Duodenal mucosa (tissue), 2 donors: ENCODE measurements at regions not wholly inside any gene's neighbourhood (a gene's known extent, or its start where the extent isn't known, plus 50 kb on each side); places are given as distances from the start of the nearest gene placed in this dataset.

ENCODE experiments used
- H3K27ac ChIP-seq: one replicate; pipeline ENCODE4 v1.7.0; 2013; ENCODE audit warnings: low read depth, low read length
- H3K27me3 ChIP-seq, 2 donors: one replicate each; pipeline ENCODE4 v1.7.0; 2013; ENCODE audit warnings: low read length in 2 of 2, control low read depth in 1 of 2; ENCODE audit not compliant: insufficient read depth in 2 of 2, control insufficient read depth in 1 of 2
- H3K36me3 ChIP-seq, 2 donors: one replicate each; pipeline ENCODE4 v1.7.0; 2013; ENCODE audit warnings: low read length in 2 of 2, control low read depth in 1 of 2; ENCODE audit not compliant: insufficient read depth in 2 of 2, control insufficient read depth in 1 of 2
- H3K4me1 ChIP-seq, 2 donors: one replicate each; pipeline ENCODE4 v1.7.0; 2013; ENCODE audit warnings: low read length in 2 of 2, control low read depth in 1 of 2; ENCODE audit not compliant: insufficient read depth in 2 of 2, control insufficient read depth in 1 of 2
- H3K4me3 ChIP-seq, 2 donors: one replicate each; pipeline ENCODE4 v1.7.0; 2013; ENCODE audit warnings: low read length in 2 of 2, low read depth in 1 of 2
- H3K9ac ChIP-seq, 2 donors: one replicate each; pipeline ENCODE4 v1.7.0; 2013; ENCODE audit warnings: low read length in 2 of 2, low read depth in 1 of 2
- H3K9me3 ChIP-seq, 2 donors: one replicate each; pipeline ENCODE4 v1.7.0; 2013; ENCODE audit warnings: low read length in 2 of 2, control low read depth in 1 of 2; ENCODE audit not compliant: control insufficient read depth in 1 of 2

- Histone ChIP-seq H3K27ac (no peak overlapping the region), H3K9me3 (no peaks in the 10 kb centered on the region), H3K4me1 (no peaks in the 10 kb centered on the region), H3K27me3 (no peaks in the 10 kb centered on the region), H3K4me3 (no peak overlapping the region), H3K9ac (no peak overlapping the region), H3K36me3 (no peaks in the 10 kb centered on the region)
These were observed 222.3 kb downstream of the DDX3Y start for GRCh38 chrY:13126881-13127456.

DNA sequence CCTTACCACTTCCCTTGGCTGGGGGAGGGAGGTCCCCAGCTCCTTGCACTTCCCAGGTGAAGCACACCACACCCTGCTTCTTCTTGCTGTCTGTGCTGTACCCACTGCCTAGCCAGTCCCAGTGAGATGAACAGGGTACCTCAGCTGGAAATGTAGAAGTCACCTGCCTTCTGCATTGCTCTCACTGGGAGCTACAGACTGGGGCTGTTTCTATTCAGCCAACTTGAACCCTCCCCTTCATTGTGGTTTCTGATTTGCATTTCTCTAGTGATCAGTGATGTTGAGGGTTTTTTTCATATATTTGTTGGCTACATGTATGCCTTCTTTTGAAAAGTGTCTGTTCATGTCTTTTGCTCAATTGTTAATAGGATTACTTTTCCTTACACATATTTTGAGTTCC is 222.8 kb downstream of the DDX3Y start:
- H3K4me3 ChIP-seq: no peak overlapping the region
- no peaks in the 10 kb centered on the region for H3K4me1 ChIP-seq
- H3K27ac ChIP-seq: no peak overlapping the region
- H3K9me3 ChIP-seq: no peaks in the 10 kb centered on the region
- no peaks in the 10 kb centered on the region for H3K27me3 ChIP-seq
- no peaks in the 10 kb centered on the region for H3K36me3 ChIP-seq
- no peak overlapping the region for H3K9ac ChIP-seq

DNA sequence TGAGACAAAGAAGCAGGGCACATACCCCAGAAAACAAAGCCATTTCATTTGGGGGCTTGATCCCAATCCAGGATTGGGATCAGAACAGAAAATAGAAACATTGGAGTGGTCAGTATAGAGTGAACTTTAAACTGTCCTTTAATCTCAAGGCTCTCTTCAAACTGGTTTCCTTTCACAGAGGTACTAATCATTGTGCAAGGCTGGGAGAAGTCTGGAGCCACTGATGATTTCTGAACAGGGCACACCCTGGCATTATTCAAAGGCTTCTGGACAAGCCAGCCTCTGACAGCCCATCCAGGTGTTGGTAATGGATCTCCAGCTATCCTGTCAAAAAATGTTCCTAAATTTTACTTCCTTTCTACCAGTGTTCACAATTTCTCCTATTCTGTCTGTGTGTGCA is 244.5 kb downstream of the DDX3Y start:
- no peak overlapping the region for H3K9ac ChIP-seq
- no peaks in the 10 kb centered on the region for H3K9me3 ChIP-seq
- H3K27ac ChIP-seq: no peak overlapping the region
- no peaks in the 10 kb centered on the region for H3K4me1 ChIP-seq
- no peaks in the 10 kb centered on the region for H3K27me3 ChIP-seq
- H3K36me3 ChIP-seq: no peaks in the 10 kb centered on the region
- H3K4me3 ChIP-seq: peak overlapping the region; percentile 60 to 63

- no peak overlapping the region for H3K27ac ChIP-seq
- H3K27me3 ChIP-seq: no peaks in the 10 kb centered on the region
- no peaks in the 10 kb centered on the region for H3K4me1 ChIP-seq
- peaks cover 0 to 5% of the 10 kb centered on the region in 2 donors for H3K9me3 ChIP-seq
- H3K9ac ChIP-seq: no peak overlapping the region
- no peak overlapping the region for H3K4me3 ChIP-seq
- no peaks in the 10 kb centered on the region for H3K36me3 ChIP-seq
These were observed 263.0 kb downstream of the DDX3Y start for GRCh38 chrY:13167698-13168097.

GRCh38 chrY:13168257-13168656 is 263.6 kb downstream of the DDX3Y start:
- no peak overlapping the region for H3K9ac ChIP-seq
- H3K9me3 ChIP-seq: peaks cover 0 to 2% of the 10 kb centered on the region in 2 donors
- H3K4me3 ChIP-seq: no peak overlapping the region
- no peaks in the 10 kb centered on the region for H3K36me3 ChIP-seq
- no peaks in the 10 kb centered on the region for H3K27me3 ChIP-seq
- H3K27ac ChIP-seq: no peak overlapping the region
- no peaks in the 10 kb centered on the region for H3K4me1 ChIP-seq
